22Rv1 (cell line): ENCODE measurements at regions not wholly inside any gene's neighbourhood (a gene's known extent, or its start where the extent isn't known, plus 50 kb on each side); places are given as distances from the start of the nearest gene placed in this dataset.

Experiments
- H3K27ac ChIP-seq: fragments of 450-650 bp; 2 replicates; pipeline ENCODE4 v1.5.1; 2017
- ZFX ChIP-seq: fragments of 450-650 bp; IDR thresholded peaks from 2 replicates; pipeline ENCODE4 v1.6.1; 2017; ENCODE audit warnings: antibody characterized with exemption, borderline replicate concordance
- TF ChIP-seq, protein P1 (sequence below): fragments of 450-650 bp; IDR thresholded peaks from 2 replicates; pipeline ENCODE4 v1.5.1; 2017; ENCODE audit warnings: mild to moderate bottlenecking

DNA sequence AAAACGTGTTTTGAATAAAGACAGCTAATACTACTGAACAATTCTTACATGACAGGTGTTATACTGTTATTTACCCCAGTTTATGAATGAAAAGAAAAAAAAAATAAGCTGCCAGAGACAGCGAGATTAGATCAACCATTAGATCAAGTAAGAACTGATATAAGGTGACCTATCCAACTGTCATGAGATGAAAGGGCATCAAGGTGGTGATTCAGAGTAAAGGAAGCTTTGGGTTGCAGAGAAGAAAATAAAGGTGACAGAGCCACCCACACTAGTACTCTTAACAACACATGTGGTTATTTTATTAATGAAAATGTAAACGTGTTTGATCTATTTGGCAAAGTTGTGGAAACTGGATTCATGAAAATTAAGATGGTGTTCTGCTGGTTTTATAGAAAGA lies 435.2 kb downstream of the GABRG2 start:
- H3K27ac ChIP-seq: no peak overlapping the region
- TF ChIP-seq, protein P1, sequence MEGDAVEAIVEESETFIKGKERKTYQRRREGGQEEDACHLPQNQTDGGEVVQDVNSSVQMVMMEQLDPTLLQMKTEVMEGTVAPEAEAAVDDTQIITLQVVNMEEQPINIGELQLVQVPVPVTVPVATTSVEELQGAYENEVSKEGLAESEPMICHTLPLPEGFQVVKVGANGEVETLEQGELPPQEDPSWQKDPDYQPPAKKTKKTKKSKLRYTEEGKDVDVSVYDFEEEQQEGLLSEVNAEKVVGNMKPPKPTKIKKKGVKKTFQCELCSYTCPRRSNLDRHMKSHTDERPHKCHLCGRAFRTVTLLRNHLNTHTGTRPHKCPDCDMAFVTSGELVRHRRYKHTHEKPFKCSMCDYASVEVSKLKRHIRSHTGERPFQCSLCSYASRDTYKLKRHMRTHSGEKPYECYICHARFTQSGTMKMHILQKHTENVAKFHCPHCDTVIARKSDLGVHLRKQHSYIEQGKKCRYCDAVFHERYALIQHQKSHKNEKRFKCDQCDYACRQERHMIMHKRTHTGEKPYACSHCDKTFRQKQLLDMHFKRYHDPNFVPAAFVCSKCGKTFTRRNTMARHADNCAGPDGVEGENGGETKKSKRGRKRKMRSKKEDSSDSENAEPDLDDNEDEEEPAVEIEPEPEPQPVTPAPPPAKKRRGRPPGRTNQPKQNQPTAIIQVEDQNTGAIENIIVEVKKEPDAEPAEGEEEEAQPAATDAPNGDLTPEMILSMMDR: no peak
- no peak for TF ChIP-seq ZFX

DNA sequence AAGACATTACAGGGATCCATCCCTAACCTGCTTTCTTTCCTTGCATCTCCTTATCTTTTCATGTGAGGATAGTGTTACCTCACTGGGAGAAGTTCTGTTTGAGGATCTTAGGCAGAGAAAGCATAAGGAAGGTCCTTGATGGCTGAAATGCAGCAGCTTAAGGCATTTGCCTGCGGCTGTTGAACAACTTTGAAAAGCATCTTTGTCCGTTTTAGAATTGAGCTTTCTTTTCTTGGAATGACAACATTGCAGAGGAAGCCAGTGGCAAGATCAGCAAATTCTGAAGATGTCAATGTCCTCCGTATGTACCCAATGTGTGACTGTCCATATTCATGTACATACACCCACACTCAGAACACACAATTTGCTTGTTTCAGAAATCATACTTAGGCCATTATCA lies 436.2 kb downstream of the GABRG2 start:
- no peak for TF ChIP-seq ZFX
- TF ChIP-seq, protein P1: no peak
- no peak overlapping the region for H3K27ac ChIP-seq

DNA sequence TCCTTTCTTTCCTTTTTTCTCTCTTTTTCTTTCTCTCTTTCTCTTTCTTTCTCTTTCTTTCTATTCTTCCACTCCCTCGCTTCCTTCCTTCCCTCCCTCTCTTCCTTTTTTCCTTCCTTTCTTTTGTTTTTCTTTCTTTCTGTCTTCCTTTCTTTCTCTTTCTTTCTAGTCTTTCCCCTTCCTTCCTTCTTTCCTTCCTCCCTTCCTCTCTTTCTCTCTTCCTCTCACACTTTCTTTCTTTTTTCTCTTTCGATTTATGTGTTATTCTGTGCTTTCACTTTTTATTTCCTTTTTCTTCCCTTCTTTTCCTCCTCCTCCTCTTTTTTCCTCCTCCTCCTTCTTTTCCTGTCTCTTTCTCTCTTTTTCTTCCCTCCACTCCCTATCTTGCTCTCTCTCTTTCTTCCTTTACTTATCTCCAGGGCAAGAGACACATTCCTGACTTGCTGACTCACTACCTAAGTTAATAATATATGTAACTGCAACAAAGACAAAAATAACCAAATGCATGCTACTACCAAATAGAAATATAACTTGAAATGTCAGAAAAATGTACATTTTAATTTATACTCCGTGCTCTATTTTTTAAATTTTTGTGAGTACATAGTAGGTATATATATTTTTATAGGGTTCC lies 445.5 kb downstream of the GABRG2 start:
- TF ChIP-seq ZFX: no peak
- TF ChIP-seq, protein P1: no peak
- no peak overlapping the region for H3K27ac ChIP-seq

DNA sequence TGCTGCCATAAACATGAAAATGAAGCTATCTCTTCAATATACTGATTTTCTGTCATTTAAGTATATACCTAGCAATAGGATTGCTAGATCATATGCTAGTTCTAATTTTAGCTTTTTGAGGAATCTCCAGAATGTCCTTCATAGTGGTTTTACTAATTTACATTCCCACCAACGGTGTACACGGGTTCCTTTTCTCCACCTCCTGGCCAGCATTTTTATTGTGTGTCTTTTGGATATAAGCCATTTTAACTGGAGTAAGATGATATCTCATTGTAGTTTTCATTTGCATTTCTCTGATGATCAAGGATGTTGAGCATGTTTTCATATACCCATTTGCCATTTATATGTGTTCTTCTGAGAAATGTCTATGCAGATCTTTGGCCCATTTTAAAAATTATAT lies 446.5 kb downstream of the GABRG2 start:
- H3K27ac ChIP-seq: 0 out of 2 replicates have a peak overlapping the region, but pooled peaks have one; percentile 7
- TF ChIP-seq, protein P1: no peak
- no peak for TF ChIP-seq ZFX

DNA sequence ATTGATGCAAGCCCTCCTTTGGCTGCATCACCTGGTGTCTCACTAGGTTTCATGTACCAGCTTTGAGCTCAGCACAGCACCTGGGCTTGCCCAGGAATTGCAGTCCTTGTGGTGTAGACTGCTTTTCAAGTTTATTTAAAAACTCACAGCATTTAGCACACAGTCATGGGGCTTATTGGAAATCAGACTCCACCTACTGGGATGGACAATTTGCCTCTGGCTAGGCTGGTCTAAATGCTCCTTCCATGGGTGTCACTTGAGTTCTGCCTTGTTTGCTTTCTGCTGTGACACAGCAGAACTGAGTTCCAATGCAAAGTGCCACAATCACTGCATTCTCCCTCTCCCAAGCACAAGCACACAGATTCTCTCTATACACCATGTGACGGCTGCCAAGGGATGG lies 453.3 kb downstream of the GABRG2 start:
- no peak for TF ChIP-seq ZFX
- TF ChIP-seq, protein P1: no peak
- no peak overlapping the region for H3K27ac ChIP-seq

DNA sequence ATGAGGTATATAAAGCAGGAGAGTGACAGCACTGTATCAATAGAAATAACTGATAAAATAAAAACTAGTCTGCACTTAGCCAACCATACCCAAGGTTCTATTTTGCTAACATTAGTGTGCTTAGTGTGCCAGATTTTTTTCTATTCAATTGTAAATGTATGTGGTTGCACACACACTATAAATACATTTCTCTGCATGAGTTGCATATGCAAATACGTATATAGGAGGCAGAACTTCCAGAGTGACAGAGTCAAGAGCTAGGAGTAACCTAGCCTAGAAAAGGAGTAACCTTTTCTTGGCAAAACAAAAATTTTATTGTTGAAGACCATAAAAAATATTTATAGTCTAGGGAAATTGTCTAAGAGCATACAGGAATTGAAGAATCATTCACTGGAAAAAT lies 461.6 kb downstream of the GABRG2 start:
- TF ChIP-seq ZFX: no peak
- TF ChIP-seq, protein P1: no peak
- no peak overlapping the region for H3K27ac ChIP-seq

DNA sequence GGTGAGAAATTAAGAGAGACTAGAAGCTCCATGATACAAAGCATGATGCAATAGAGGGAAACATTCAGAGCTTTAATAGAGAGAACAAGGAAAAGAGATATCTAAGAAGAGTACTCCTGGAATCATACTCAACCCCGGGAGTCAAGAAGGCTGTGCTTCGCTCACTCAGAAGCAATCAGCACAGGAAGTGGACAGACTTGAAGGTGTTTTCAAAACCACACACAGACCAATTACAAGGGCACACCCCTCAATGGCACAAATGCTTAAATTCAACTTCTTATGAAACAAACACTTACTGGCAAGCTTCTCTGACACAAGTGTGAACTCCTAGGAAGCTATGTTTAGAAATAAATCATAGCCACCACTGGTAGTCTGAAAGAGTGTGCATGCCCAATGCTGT lies 462.3 kb downstream of the GABRG2 start:
- TF ChIP-seq, protein P1: no peak
- TF ChIP-seq ZFX: no peak
- H3K27ac ChIP-seq: no peak overlapping the region
